ENCODE measurements at regions not wholly inside any gene's neighbourhood (a gene's known extent, or its start where the extent isn't known, plus 50 kb on each side); places are given as distances from the start of the nearest gene placed in this dataset.
"Not testable (repeated sequence)": the region's sequence is repeated elsewhere in the genome, so short reads cannot be mapped to it uniquely, and the experiment has no call there.

GRCh38 chr6:126842769-126843168 is 275.7 kb upstream of the RSPO3 start:
- intact Hi-C loops (cut with micrococcal nuclease), result no loop called here
- ATAC-seq, result no peak
- DNase-seq, result no peak

DNA sequence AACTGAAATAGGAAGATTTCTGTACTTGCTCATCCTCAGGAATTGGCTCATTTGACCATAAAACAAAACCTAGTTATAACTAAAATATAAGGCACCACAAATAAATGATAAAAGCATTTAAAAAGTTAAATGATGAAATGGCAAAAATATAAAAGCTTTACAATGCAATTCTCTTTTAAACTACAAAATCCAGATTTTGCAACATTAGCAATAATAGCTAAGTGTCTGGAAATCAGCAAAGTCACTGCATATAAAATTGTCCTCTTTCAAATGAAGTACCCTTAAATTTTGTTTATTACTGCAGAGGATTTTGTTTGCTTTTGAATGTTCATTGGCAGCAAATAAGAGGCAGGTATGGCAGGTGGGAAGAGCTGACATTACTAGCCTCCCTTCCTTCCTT is 270.4 kb upstream of the RSPO3 start:
- no peak for ATAC-seq

DNA sequence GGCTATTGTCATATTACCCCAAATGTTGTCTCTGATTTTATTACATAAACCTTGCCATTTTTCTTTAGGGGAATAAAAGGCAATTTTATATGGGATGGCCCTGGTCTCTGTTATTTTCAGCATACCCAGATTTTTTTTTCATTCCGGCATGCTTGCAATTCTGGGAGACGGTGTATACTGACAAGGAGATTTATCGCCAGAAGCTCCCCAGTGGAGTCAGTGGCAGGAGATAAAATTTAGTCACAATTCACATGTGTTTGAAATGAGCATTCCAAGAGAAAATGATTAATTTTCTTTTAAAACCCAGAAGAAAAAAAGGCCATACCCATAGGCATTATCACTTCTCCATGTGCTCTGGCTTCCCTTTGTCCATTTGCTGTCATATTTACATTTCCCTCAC is 250.8 kb upstream of the RSPO3 start:
- intact Hi-C loops (cut with micrococcal nuclease), result no loop called here
- DNase-seq (no peak), ATAC-seq (no peak)

More for the DNA sequence above, 270.4 kb upstream of the RSPO3 start:
- DNase-seq, result no peak
- intact Hi-C loops (cut with micrococcal nuclease), result no loop called here

DNA sequence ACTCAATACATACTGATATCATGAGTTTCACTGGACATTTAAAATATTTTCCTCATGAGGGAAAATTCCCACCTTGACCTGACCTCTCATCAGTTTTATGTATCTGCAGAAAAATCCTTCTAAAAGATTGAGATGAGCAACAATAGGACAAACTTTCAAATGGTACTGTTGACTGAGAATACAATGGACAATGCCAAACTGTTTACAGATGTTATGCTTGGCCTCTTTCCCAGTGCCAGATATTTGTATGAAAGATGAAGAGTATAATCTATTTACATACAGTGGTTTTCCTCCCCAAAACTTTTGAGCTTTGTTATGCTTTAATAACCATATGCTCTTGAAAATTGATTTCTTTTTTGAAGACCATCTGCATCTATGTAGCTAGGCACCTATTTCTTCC is 245.1 kb upstream of the RSPO3 start:
- DNase-seq (no peak), ATAC-seq (no peak)
- intact Hi-C loops (cut with micrococcal nuclease), result no loop called here

DNA sequence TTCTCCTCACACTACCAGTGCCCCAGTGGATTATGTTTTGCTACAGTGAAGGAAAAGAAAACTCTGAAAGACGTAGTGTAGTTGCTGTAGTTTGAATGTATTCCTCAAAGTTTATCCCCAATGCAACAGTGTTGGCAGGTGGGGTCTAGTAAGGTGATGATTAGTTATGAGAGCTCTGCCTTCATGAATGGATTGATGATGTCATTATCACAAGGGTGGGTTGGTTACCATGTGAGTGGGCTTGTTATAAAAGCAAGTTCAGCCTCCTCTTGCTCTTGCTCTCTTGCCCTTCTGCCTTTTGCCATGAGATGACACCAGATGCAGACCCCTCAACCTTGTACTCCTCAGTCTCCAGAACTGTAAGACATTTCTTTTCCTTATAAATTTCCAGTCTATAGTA is 244.7 kb upstream of the RSPO3 start:
- no peak for ATAC-seq

GRCh38 chr6:126876446-126876845 is 242.0 kb upstream of the RSPO3 start:
- intact Hi-C loops (cut with micrococcal nuclease), result no loop called here
- no peak for DNase-seq
- ATAC-seq, result no peak

More for the DNA sequence above, 244.7 kb upstream of the RSPO3 start:
- DNase-seq, result no peak
- intact Hi-C loops (cut with micrococcal nuclease), result no loop called here

DNA sequence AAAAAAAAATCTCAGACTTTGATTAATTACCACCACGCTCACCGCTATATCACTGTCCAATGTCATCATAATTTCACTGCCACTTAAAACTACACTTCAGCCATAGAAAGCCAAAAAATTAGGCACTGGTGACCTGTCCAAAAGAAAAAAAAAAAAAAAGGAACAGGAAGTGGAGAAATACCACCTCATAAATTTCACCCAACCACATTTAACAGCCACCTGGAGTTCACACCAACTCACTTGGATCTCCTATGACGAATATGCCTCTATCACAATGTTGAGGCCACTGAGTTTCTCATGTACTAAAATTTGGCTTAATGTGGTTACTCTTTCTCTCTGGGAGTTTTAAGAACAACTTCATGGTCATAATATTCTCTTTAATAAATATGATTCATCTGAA is 237.5 kb upstream of the RSPO3 start:
- ATAC-seq (no peak), DNase-seq (no peak)
- intact Hi-C loops (cut with micrococcal nuclease), result no loop called here

DNA sequence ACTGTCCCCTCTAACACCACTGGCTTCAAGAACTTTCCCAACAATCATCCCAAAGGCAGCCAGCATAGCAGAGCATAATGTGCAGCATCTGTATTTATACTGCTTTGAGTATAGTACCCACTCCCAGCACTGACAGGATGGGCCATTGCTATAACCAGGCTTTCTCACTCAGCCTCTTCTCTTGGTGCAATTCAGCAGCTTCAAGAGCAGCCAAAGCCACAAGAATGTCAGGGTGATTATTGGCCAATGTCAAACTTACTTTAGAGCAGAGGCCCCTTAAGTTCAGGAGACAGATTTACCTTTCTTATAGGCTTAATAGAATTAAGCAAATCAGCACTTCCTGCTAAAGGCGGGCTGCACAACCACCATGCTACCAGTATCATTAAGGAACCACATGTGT is 232.4 kb upstream of the RSPO3 start:
- intact Hi-C loops (cut with micrococcal nuclease), result no loop called here

GRCh38 chr6:126888727-126889725 is 229.4 kb upstream of the RSPO3 start:
- ATAC-seq, result no peak
- intact Hi-C loops (cut with micrococcal nuclease), result no loop called here
- no peak for DNase-seq

More for the DNA sequence above, 232.4 kb upstream of the RSPO3 start:
- DNase-seq (no peak), ATAC-seq (no peak)

GRCh38 chr6:126890055-126890454 is 228.4 kb upstream of the RSPO3 start:
- intact Hi-C loops (cut with micrococcal nuclease), result no loop called here
- DNase-seq (peak; percentile 22), ATAC-seq (no peak)

GRCh38 chr6:126891158-126891557 is 227.3 kb upstream of the RSPO3 start:
- ATAC-seq (no peak), DNase-seq (no peak)
- intact Hi-C loops (cut with micrococcal nuclease), result no loop called here

- ATAC-seq; DNase-seq; intact Hi-C loops (cut with micrococcal nuclease): not testable (repeated sequence)
These were observed 225.6 kb upstream of the RSPO3 start for GRCh38 chr6:126892869-126893268.

GRCh38 chr6:126897758-126898157 is 220.7 kb upstream of the RSPO3 start:
- intact Hi-C loops (cut with micrococcal nuclease), result no loop called here
- no peak for ATAC-seq
- DNase-seq, result no peak

DNA sequence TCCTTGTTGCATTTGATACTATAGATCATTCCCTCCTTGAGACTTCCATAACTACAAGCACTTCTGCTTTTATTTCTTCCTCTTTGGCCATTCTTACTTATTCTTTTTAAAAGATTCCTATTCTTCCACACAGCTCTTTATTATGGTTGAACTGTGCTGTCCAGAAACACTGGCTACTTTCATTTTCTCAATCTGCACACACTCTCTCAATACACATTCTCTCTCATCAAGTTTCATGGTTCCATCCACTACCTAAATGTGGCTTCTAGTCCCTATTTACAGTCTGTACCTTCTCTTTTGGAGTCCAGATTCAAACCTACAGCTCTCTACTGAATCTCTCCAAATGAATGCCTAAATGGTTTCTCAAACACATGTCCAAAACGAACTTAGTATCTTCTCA is 214.3 kb upstream of the RSPO3 start:
- DNase-seq, result no peak
- no peak for ATAC-seq
- intact Hi-C loops (cut with micrococcal nuclease), result no loop called here

DNA sequence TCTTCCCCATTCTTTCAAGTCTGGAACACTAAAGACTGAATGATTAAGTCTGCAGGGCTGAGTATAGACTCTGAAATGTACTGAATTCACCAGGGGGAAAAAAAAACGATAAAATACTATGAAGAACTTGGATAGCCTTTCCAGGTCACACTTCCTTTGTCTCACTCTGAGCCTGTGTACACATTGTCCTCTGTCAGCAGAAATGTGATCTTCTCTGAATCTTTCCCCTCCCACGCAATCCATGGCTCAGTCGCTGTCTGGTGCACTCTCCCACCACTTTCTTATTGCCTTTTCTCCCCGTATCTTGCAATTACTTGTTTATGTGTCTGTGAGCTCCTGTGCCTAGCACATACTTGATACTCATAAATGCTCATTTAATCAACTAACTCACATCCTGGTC is 212.6 kb upstream of the RSPO3 start:
- DNase-seq, result no peak
- intact Hi-C loops (cut with micrococcal nuclease), result no loop called here
- ATAC-seq, result no peak

- no peak for ATAC-seq
- intact Hi-C loops (cut with micrococcal nuclease), result no loop called here
- no peak for DNase-seq
These were observed 211.2 kb upstream of the RSPO3 start for GRCh38 chr6:126907312-126907711.

GRCh38 chr6:126907996-126908395 is 210.5 kb upstream of the RSPO3 start:
- DNase-seq, result no peak
- intact Hi-C loops (cut with micrococcal nuclease), result no loop called here
- no peak for ATAC-seq

GRCh38 chr6:126909493-126909892 is 209.0 kb upstream of the RSPO3 start:
- intact Hi-C loops (cut with micrococcal nuclease), result no loop called here
- no peak for DNase-seq
- ATAC-seq, result no peak

GRCh38 chr6:126913651-126914050 is 204.8 kb upstream of the RSPO3 start:
- ATAC-seq (no peak), DNase-seq (no peak)
- intact Hi-C loops (cut with micrococcal nuclease), result no loop called here

GRCh38 chr6:126914172-126914571 is 204.3 kb upstream of the RSPO3 start:
- intact Hi-C loops (cut with micrococcal nuclease), result no loop called here
- ATAC-seq (no peak), DNase-seq (no peak)

DNA sequence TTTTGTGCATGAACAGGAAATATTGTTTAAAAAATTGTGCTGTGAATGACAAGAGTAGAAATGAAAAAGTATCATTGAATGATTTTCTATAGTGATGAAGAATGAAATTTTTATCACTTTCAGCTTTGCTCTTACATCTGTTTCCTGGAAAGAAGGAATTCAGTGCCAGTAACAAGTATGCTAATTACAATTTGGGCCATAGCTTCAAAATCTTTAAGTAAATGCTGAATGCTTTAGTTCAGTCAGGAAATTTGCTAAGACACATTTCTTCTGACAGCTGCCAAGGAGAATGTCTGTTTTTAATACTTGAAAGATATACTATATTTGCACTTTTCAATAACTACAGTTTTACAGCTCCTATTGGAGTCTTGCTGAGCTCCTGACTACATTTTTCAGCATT is 203.7 kb upstream of the RSPO3 start:
- no peak for DNase-seq
- intact Hi-C loops (cut with micrococcal nuclease), result no loop called here
- ATAC-seq, result no peak
